HL-60 (cell line): ENCODE measurements at regions not wholly inside any gene's neighbourhood (a gene's known extent, or its start where the extent isn't known, plus 50 kb on each side); places are given as distances from the start of the nearest gene placed in this dataset.
"Not testable (repeated sequence)": the region's sequence is repeated elsewhere in the genome, so short reads cannot be mapped to it uniquely, and the experiment has no call there.

Source experiments
- CTCF ChIP-seq: IDR thresholded peaks from one replicate; pipeline ENCODE4 v1.5.1; 2011; ENCODE audit warnings: low read length, control low read depth, inconsistent platforms; ENCODE audit not compliant: insufficient read depth
- GABPA ChIP-seq: IDR thresholded peaks from 2 replicates; pipeline ENCODE4 v1.6.1; 2012; ENCODE audit warnings: low read depth
- POLR2AphosphoS5 ChIP-seq: IDR thresholded peaks from 2 replicates; pipeline ENCODE4 v1.6.1; 2012; ENCODE audit warnings: low read depth
- REST ChIP-seq: IDR thresholded peaks from 2 replicates; pipeline ENCODE4 v1.6.1; 2012; ENCODE audit warnings: low read depth; ENCODE audit not compliant: insufficient replicate concordance

GRCh38 chr5:124499818-124500217, 246.6 kb downstream of the ZNF608 start:
- not testable (repeated sequence) for TF ChIP-seq CTCF, REST, GABPA, POLR2AphosphoS5
